NCI-H69 (cell line): ENCODE measurements at regions not wholly inside any gene's neighbourhood (a gene's known extent, or its start where the extent isn't known, plus 50 kb on each side); places are given as distances from the start of the nearest gene placed in this dataset.
A peak's percentile ranks its signal among the peaks of the same experiment; 100 is the strongest.
"Not testable (repeated sequence)": the region's sequence is repeated elsewhere in the genome, so short reads cannot be mapped to it uniquely, and the experiment has no call there.

ENCODE experiments used
- DNase-seq: peaks from one replicate; lab custom pipeline; 2025; lab: John Stamatoyannopoulos, UW

DNA sequence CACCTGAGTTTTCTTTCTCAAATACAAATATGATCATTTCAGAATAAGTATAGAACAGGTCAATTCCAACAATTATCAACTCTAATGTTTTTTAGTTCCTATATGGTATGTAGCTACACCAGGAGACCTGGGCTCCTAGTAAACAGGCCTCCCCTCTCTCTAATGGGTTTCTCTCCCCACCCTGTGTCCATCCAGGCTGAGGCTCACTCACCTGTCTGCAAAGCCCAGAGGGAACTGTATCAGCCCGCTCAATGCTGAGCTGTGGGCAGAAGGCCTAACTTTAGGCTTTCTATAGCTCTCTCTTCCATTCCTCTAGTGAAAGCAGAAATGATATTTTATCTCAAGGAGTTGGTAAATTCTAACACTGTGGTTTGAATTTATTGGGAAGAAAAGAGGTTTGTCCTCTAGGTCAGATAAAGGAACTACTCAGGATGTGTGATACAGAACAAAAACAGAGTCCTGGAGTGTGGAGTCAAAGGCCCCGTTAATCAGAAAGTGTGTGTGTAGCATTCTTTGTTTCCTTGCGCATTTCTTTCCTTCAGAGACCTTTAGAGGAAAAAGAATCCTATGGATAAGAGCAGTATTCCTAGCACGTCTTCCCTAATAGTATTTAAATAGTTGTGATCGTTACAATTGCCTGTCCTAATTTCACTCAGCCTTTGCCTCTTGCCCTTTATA, 408.9 kb downstream of the PYDC2 start:
- no peak for DNase-seq

DNA sequence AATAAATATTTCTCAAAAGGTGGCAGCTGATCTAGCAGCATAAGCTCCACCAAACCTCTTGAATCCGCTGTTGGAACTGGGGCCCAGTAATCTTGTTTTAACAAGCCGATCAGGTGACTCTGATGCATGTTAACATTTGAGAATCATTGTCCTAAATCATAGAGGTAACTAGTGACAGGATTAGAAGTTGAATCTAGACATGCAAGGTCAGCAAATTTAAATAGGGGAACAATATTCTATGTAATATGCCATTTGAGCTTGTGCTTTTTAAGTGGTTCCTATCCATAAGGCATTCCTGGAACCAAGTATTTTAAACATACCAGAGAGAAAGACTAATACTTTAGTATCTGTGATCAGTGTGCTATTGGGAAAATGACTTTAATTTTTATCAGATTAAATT, 412.8 kb downstream of the PYDC2 start:
- DNase-seq, result no peak

DNA sequence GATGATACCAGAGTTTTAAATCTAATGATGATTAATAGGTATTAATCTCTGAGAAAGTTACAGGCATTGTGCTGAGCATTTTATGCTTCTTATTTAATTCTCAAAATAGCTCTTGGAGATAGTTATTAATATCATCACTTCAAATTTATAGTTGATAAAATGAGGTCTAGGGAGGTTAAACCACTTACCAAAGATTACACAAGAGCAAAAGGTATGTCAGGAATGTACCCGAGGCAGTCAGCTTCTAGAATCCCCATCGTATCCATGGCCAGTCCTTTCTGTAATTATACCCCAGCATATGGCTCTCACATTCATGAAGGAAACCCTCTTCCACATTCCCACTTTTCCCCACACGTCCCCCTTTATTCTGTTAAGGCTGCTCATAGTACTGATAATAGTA, 421.3 kb downstream of the PYDC2 start:
- DNase-seq, result no peak

DNA sequence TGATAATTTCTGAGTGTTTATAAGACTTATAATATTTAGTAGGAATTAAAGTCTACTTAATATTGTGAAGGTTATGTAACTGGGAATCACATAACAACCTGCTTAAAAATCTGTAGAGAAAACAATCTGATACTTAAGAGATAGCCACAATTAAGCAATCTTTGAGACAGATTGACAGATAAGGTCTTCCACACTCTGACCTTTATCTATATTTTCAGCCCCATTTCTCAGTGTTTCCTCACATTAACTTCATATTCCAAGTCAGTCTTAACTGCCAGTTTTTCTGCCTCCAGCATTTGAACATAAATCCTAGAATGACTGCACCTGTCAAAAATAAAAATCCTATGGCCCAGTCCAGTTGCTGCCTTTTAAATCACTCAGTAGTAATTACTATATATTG, 423.2 kb downstream of the PYDC2 start:
- no peak for DNase-seq

DNA sequence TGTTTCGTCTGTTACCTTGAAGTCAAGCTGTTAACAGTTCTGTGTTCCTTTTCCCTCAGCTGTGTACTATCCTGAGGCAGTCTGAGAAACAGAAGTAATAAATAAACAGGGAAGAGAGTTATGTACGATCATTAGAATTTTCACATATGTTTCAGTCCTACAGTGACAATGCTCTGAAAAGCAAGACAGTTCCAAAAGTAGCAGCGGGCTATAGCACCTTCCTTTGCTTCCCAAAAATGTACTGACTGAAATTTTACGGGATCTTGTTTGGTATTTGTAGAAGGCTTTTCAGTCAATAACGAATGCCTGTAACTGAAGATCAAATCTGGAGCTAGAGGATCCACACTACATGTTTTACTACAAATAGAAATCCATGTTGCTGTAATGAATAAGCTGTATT, 428.1 kb downstream of the PYDC2 start:
- DNase-seq, result no peak

DNA sequence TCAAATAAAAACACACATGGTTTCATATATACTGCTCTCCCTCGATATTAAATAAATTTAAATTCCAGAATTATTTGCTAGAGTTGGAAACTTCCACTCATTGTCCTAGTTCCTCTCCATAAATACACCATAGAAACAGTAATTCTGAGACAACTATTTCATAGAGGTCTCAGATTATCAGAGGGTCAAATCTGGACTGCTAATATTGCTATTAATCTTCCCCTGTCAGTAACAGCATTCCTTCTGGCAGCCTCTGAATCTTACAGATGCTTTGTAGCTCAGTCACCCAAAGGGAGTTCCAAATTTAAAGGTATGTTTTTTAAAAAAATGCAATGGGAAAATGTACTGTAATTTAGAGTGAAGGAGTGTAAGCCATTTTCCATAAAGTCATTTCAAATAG, 428.8 kb downstream of the PYDC2 start:
- no peak for DNase-seq

DNA sequence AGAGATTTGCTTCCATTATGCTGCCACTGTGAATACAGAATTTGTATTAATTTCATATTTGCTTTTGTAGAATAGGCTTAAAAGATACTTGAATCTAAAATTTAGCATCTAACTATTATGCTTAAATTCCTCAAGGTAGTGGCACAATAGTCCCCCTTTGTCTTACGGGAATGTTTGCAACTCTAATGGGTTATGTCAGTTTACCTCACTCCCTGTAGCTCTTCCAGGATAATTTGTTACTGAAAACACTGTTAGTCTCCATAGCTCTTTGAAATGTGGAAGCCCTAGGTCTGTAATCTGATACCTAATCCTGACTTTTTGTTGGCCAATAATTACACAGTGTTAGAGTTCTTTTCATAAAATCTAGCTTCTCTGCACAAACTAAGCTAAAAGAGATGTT, 433.4 kb downstream of the PYDC2 start:
- peak; percentile 29 for DNase-seq

DNA sequence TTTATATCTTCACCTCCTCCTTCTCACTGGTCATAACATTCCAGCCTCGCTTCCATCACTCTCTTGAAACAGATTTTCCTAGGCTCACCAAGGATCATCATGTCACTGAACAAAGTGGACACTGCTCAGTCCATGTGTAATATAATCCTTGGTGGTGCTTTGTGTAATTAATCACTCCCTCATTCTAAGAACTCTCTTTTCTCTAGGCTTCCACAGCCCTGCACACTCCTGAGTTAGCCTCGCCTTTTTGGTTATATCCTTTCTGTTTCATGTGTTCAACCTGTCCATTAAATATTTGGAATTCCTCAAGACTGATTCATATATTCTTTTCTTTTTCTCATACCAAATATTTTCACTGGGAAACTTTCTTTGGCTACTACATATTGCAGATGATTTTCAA, 440.8 kb downstream of the PYDC2 start:
- no peak for DNase-seq

DNA sequence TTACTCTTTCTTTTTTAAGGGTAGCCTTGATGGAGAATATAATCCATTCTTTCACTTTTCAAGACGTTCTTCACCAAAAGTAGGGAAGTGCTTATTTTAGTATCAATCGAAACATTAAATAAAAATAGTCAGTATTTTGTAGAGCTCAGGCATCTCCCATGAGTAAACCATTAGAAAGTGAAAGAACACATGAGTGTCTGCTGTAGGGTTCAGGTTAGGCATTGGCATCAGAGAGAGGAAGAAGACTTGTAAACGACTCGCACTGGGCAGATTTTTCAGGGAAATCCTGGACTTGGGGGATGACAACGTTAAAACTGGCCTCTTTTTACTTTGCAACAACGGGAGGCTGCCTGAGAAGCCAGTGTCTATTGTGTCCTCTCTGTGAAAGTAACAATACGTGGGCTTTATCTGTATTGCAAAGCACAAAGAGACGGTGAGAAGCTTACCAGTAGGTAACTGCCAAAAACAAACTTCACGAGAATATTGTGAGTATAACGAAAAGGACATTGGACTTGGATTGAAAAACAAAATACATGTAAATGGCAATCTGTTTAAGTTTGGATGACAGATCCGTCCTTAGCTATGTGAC, 451.7 kb downstream of the PYDC2 start:
- DNase-seq, result no peak

DNA sequence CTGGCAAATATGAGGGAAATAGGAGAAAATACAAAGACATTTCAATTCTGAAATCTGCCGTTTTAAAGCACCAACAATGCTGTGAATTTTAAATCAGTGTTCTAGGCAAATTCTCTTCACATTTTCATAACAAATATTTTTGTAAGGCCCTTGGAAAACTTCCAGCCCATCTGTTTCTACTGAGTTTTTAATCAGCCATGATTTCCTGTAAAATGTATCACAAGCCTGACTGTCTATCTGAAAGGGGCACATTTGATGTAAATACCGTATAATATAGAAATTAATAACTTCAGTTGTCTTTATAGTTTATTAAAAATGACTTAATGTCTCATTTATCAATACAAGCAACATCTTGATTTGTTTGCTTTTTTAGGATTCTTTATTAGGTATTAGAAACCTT, 454.7 kb downstream of the PYDC2 start:
- no peak for DNase-seq

DNA sequence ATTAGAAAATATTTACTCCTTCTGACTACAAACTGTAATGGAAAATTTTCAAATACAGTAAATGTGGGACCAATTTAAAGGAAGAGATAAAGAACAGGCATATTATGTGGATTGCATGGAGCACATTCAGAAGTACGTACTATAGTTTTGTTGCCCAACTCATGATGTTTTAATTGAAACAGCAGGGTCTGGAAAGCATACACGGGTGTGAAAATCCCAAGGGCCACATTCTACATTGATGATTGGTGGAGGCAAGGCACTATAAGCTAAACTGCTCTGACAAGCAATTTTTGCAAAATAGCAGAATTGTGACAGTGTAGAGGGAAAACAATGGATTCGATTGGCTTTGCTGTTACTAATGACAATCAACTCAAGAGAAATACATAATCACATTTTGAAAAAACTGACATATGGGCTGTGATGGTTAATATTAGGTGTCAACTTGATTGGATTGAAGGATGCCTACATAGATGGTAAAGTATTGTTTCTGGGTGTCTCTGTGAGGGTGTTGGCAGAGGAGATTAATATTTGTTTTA, 458.6 kb downstream of the PYDC2 start:
- no peak for DNase-seq

DNA sequence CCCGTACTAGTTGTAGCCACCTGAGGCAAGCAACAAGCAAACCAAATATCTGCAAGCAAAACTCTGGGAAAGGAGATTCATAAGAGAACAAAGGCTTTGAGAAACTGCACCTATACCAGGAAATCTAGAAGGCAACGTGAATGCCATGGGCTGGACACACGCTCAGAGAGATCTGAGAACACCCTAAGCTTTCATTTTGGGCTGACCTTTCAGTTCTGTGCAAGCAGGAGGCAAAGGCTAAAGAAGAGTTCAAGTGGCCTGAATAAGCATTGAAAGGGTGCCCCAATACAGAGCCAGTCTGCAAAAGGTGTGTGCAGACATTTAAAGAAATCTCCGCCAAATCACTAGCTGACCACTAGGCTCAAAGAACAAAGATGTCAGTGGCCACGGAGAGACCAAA, 461.6 kb downstream of the PYDC2 start:
- no peak for DNase-seq

DNA sequence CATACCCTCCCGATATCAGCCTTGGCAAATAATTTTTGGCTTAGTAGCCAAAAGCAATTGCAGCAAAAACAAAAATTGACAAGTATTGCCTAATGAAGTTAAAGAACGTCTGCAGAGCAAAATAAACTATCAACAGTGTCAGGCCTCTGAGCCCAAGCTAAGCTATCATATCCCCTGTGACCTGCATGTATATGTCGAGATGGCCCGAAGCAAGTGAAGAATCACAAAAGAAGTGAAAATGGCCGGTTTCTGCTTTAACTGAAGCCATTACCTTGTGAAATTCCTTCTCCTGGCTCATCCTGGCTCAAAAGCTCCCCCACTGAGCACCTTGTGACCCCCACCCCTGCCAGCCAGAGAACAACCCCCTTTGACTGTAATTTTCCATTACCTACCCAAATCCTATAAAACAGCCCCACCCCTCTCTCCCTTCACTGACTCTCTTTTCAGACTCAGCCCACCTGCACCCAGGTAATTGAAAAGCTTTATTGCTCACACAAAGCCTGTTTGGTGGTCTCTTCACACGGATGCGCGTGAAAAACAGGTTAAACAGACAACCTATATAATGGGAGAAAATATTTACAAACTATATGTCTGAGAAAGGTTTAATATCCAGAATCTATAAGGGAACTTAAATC, 466.3 kb downstream of the PYDC2 start:
- not testable (repeated sequence) for DNase-seq

DNA sequence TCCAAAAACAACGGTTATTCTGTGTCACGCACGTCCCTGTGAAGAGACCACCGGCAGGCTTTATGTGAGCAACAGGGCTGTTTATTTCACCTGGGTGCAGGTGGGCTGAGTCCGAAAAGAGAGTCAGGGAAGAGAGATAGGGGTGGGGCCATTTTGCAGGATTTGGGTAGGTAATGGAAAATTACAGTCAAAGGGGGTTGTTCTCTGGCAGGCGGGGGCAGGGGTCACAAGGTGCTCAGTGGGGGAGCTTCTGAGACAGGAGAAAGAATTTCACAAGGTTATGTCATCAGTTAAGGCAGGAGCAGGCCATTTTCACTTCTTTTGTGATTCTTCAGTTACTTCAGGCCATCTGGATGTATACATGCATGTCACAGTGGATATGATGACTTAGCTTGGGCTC, 467.0 kb downstream of the PYDC2 start:
- DNase-seq, result not testable (repeated sequence)

DNA sequence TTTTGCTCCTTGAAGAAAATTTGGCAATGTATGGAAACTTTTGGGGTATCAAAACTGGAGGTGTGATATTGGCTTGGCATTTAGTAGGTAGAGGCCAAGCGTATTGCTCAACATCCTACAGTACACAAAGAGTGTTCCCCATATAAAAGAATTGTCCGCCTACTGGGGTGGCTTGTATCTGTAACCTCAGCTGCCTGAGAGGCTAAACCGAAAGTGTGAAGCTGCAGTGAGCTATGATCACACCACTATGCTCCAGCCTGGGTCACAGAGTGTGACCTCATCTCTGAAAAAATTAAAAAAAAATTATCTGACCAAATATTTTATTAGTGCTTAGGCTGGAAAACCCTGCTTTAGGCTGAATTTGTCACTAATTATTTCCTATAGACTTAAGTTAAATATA, 483.9 kb downstream of the PYDC2 start:
- no peak for DNase-seq

DNA sequence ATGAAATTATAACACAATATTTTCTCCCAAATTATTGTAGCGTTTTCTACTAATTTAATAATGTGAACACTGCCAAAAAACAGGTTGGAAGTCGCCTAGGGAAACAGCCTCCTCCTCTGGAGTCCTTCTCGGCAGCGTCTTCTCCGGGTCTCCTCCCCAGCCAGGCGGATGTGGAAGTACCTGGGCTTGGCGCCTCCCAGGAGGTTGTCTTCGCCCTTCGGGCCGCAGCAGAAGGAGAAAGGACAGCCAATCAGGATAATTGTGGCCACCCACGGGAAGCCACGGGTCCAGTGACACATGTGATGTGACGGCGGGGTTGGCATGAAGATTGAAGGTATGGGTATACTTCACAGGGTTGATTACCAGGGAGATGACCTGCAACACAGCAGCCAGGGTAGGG, 491.2 kb downstream of the PYDC2 start:
- DNase-seq, result no peak

DNA sequence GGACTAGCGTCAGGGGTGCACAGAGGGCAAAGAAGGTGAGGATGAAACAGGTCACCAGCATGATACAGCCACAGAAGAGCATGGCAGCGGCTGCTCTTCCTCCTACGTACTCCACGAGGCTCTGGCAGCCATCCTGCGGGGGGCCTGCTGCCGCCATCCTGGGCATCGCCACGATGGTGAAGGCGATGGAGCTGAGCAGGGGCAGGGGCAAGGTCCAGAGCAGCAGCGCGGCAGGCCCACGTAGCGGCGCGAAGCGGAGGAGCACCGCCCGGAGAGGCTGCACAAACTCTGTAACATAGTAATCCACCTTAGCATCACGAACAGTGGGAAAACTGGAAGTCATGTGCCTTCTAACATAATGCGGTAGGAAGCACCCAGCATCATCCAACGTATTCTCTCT, 491.6 kb downstream of the PYDC2 start:
- DNase-seq, result no peak

DNA sequence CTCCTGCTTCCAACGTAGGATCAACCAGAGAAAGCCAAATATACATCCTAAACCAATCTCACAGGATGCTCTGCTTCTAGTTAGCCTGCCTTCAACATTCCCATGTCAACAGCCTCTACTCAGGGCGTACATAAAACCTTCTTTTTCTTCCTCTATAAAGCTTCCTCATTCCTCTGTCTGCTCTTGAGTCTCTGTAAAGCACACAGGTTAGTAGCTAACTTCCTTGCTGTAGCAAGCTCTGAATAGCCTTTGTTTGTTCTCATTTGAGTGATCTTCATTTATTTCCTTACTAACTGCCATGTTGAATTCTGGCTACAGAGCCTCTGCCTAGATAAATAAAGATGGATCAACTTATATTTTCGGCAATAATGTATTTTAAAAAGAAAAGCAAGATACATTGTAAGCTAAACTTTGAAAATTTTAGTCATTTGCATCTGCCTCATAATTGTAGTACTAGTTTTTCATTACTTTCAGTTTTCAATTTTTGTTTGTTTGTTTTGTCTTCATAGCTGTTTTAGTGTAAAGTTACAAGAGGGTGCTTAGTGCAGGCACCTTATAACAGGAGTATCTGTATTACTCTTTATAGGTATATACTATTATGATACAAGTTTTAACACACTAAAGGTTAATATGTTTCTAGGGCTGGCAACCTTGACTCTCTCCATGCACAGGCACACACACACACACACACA, 498.2 kb downstream of the PYDC2 start:
- DNase-seq, result peak; percentile 46

DNA sequence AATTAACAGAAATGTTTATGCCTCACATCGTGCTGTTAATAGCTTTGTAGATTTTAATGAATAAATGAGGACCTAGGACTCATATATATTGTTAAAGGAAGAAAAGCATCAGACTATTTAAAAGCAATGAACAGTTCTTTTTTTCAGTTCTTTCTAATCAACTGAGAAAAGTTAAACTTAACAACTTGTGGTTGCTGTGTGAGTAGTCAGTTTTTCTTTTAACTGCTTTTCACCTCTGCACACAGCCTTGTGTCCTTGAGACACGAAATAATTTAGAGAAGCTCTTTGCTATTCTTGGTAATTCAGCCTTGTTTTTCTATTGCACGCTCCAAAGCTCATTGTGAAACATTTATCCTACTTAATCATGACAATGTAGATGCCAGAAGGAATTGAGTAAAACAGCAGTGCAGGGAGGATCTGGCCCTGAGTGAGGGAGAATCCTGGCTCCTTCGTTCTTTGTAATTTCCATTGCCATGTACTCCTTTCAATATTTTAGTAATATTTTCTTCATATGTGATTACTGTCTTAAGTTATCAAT, 499.0 kb downstream of the PYDC2 start:
- DNase-seq, result no peak

DNA sequence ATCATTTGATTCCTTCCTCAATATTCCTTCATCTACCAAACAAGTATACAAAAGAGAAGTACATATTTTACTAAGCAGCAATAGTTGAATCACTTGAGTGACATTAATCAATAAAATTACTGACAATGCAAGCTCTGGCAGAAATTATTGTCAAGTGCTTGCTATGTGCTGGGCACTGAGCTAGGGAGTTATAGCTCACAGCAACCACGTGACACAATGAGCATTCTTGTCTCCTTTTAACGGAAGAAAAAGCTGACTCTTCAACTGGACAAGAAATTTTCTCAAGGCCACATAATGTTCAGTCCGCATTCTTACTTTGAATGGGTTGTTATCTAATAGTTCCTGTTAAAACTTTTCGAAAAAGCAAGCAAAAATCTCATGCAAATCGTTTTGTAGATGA, 500.1 kb downstream of the PYDC2 start:
- DNase-seq, result no peak

DNA sequence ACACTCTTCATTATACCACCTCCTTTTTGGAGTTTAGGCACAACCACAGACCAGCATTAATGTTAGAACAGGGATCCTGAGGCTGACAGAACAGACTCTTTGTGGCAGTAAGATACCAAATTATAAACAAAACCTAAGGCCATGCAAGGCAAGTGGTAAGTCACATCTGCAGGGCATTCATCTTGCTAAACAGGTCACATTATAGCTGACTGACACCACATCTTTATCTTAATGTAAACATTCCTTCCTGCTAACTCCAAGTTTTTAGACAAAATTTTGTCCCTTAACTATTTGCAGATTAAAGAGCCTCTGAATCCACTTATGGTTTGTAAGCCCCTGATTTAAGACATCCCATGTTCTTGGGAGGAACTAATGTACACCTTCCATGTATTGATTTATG, 500.6 kb downstream of the PYDC2 start:
- DNase-seq, result no peak

DNA sequence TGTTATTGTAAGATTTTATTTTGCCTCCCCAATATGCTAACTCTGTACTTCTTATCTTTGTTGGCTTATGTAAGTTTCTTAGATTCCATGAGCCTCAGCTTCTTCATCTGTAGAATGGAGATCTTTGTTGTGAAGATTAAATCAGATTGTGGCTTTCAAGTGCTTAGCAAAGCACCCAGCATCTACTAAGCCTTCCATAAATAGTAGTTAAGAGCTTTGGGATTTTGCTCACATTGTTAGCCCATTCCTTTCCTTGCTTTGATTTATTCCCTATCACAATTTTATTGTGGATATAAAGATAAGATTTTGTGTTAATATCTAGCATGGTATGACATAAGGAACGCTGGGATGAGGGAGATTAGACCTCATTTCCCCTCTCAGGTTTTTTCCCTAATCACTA, 501.4 kb downstream of the PYDC2 start:
- DNase-seq, result no peak

DNA sequence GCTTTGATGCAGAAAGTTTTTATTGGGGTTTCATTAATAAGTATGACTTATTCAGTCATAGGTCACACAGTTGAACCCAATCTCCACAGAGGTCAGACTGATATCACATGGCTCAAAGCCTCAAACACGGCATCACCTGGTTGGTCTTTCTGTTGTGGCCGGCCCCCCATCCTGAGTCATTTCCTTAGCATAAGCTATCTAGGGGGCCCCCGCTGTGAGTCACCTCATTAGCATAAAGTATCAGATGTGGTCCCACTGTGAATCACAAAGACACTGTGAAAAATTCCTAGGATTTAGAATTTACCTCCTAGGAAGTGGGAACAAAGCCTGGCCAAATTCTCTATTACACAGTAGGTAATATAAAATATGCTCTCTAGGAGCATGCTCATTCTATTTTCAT, 502.2 kb downstream of the PYDC2 start:
- DNase-seq, result peak; percentile 70
